ENCODE measurements at regions not wholly inside any gene's neighbourhood (a gene's known extent, or its start where the extent isn't known, plus 50 kb on each side); places are given as distances from the start of the nearest gene placed in this dataset.

GRCh38 chr15:46703020-46703861, 1014.1 kb upstream of the SEMA6D start:
- H3K36me3 ChIP-seq (replicated peaks in 1 of 2; ENCODE audit: control insufficient read depth in 1 of 2, insufficient read depth in 2 of 2, low read length in 2 of 2), result no peaks in the 10 kb centered on the region
- H4K20me1 ChIP-seq (ENCODE audit: insufficient read depth, low read length), result no peaks in the 10 kb centered on the region
- H3K79me2 ChIP-seq (ENCODE audit: insufficient read depth, low read length), result no peaks in the 10 kb centered on the region
- H3K4me1 ChIP-seq (ENCODE audit: insufficient read depth, low read length), result no peaks in the 10 kb centered on the region
- no peak overlapping the region for H2AFZ ChIP-seq (ENCODE audit: low read length)
- H3K27me3 ChIP-seq (ENCODE audit: control insufficient read depth in 1 of 2, insufficient read depth in 2 of 2, low read length in 2 of 2), result no peaks in the 10 kb centered on the region
- peaks cover 86% of the 10 kb centered on the region for H3K9me3 ChIP-seq (ENCODE audit: low read length)
- CTCF ChIA-PET (ENCODE audit: low intra/inter-chr PET ratio, low total read pairs), result no interaction called here
- H3K9ac ChIP-seq (ENCODE audit: insufficient read depth, low read depth, low read length), result no peak overlapping the region
- DNase-seq (ENCODE audit: low spot score) (no peak), FAIRE-seq (no peak), ATAC-seq (no peak)
- POLR2A ChIA-PET, result no interaction called here
- in situ Hi-C loops (cut with HindIII; ENCODE audit: extremely low pct_ligation_motif_present, low pct_unique_long_range_greater_than_20kb), result no loop called here
- no peak overlapping the region for H3K27ac ChIP-seq (ENCODE audit: extremely low read length, insufficient read depth, low read length)
- no peak for TF ChIP-seq HNRNPK (IDR thresholded peaks at IDR 0.05; ENCODE audit: low read depth, low read length, poor library complexity, severe bottlenecking)
- H3K4me2 ChIP-seq (ENCODE audit: low read depth, low read length), result no peak overlapping the region
- WGBS (ENCODE audit: low lambda C conversion rate), result 10% methylated on average over 7 of the region's 9 CpGs
- intact Hi-C loops (cut with micrococcal nuclease; ENCODE audit: unreplicated experiment), result no loop called here
- BruUV-seq (replicated peaks), result no TSS peak
- H3K4me3 ChIP-seq (replicated peaks in 1 of 3; ENCODE audit: insufficient read depth in 1 of 3, low read depth in 2 of 3, low read length in 3 of 3), result no peak overlapping the region

GRCh38 chr15:46703871-46704637, 1013.3 kb upstream of the SEMA6D start:
- FAIRE-seq (no peak), DNase-seq (ENCODE audit: low spot score) (no peak), ATAC-seq (no peak)
- Histone ChIP-seq H3K9ac (ENCODE audit: insufficient read depth, low read depth, low read length) (no peak overlapping the region), H3K4me1 (ENCODE audit: insufficient read depth, low read length) (no peaks in the 10 kb centered on the region), H4K20me1 (ENCODE audit: insufficient read depth, low read length) (no peaks in the 10 kb centered on the region), H3K4me2 (ENCODE audit: low read depth, low read length) (no peak overlapping the region), H3K36me3 (replicated peaks in 1 of 2; ENCODE audit: control insufficient read depth in 1 of 2, insufficient read depth in 2 of 2, low read length in 2 of 2) (no peaks in the 10 kb centered on the region), H2AFZ (ENCODE audit: low read length) (no peak overlapping the region), H3K27me3 (ENCODE audit: control insufficient read depth in 1 of 2, insufficient read depth in 2 of 2, low read length in 2 of 2) (no peaks in the 10 kb centered on the region), H3K9me3 (ENCODE audit: low read length) (peaks cover 85% of the 10 kb centered on the region), H3K79me2 (ENCODE audit: insufficient read depth, low read length) (no peaks in the 10 kb centered on the region), H3K27ac (ENCODE audit: extremely low read length, insufficient read depth, low read length) (no peak overlapping the region), H3K4me3 (replicated peaks in 1 of 3; ENCODE audit: insufficient read depth in 1 of 3, low read depth in 2 of 3, low read length in 3 of 3) (no peak overlapping the region)
- BruUV-seq (replicated peaks), result no TSS peak
- ChIA-PET CTCF (ENCODE audit: low intra/inter-chr PET ratio, low total read pairs) (no interaction called here), POLR2A (no interaction called here)
- 0% methylated on average over 2 of the region's 2 CpGs for WGBS (ENCODE audit: low lambda C conversion rate)
- intact Hi-C loops (cut with micrococcal nuclease; ENCODE audit: unreplicated experiment), result no loop called here
- in situ Hi-C loops (cut with HindIII; ENCODE audit: extremely low pct_ligation_motif_present, low pct_unique_long_range_greater_than_20kb), result no loop called here
- no peak for TF ChIP-seq SPEN (CRISPR knock-in tag; IDR thresholded peaks at IDR 0.05; ENCODE audit: low read depth)
- TF ChIP-seq ELF1 (CRISPR knock-in tag; IDR thresholded peaks at IDR 0.05), result no peak
- TF ChIP-seq ARNT2 (CRISPR knock-in tag; IDR thresholded peaks at IDR 0.05; ENCODE audit: low read depth), result no peak
- no peak for TF ChIP-seq WIZ (CRISPR knock-in tag; IDR thresholded peaks at IDR 0.05)
- no peak for TF ChIP-seq ZNF101 (CRISPR knock-in tag; IDR thresholded peaks at IDR 0.05; ENCODE audit: borderline replicate concordance, low read depth)
- no peak for TF ChIP-seq DNMT3B (CRISPR knock-in tag; conservative IDR thresholded peaks at IDR 0.05)
- TF ChIP-seq ELF3 (CRISPR knock-in tag; IDR thresholded peaks at IDR 0.05), result no peak
- TF ChIP-seq KLF12 (CRISPR knock-in tag; IDR thresholded peaks at IDR 0.05; ENCODE audit: borderline replicate concordance), result no peak
- no peak for TF ChIP-seq ZNF557 (CRISPR knock-in tag; IDR thresholded peaks at IDR 0.05)
- TF ChIP-seq ZBTB20 (CRISPR knock-in tag; IDR thresholded peaks at IDR 0.05; ENCODE audit: borderline replicate concordance, low read depth), result no peak
- TF ChIP-seq CBX2 (IDR thresholded peaks at IDR 0.05; ENCODE audit: low read depth, low read length), result no peak
- TF ChIP-seq CBX2 (CRISPR knock-in tag; IDR thresholded peaks at IDR 0.05; ENCODE audit: low read depth), result no peak
- TF ChIP-seq SALL2 (CRISPR knock-in tag; IDR thresholded peaks at IDR 0.05), result no peak
- TF ChIP-seq CREB3 (CRISPR knock-in tag; IDR thresholded peaks at IDR 0.05), result no peak
- no peak for TF ChIP-seq ZNF432 (CRISPR knock-in tag; IDR thresholded peaks at IDR 0.05; ENCODE audit: borderline replicate concordance)
- no peak for TF ChIP-seq KDM4B (CRISPR knock-in tag; IDR thresholded peaks at IDR 0.05)
- no peak for TF ChIP-seq ETV6 (CRISPR knock-in tag; conservative IDR thresholded peaks at IDR 0.05)
